Epithelial cell of prostate (primary cell): ENCODE measurements at regions not wholly inside any gene's neighbourhood (a gene's known extent, or its start where the extent isn't known, plus 50 kb on each side); places are given as distances from the start of the nearest gene placed in this dataset.

Experiments used
- DNase-seq: peaks from one replicate; pipeline ENCODE4 v3.0.0-alpha.2; 2011; ENCODE audit warnings: low read depth, low spot score
- H3K27ac ChIP-seq: fragments of 450-650 bp; 2 replicates; pipeline ENCODE4 v1.5.1; 2017; ENCODE audit warnings: mild to moderate bottlenecking

DNA sequence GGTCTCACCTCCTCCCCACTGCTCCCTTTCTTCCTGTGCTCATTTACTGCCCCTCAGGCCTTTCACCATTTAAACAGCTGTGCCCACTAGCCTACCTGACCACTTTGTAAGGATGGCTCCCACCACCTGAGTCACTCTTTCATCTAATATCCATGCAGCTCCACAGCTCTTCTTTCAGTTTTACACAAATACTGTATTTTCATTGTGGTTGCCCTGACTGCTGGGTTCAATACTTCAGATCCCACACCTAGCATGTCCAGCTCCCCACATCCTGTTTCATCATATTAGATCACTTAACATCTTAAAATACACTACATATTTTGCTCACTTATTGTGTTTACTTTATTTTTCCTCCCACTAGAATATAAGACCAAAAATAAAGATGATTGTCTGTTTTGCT lies 1110.6 kb downstream of the TSN start:
- no peak overlapping the region for H3K27ac ChIP-seq
- DNase-seq = no peak

DNA sequence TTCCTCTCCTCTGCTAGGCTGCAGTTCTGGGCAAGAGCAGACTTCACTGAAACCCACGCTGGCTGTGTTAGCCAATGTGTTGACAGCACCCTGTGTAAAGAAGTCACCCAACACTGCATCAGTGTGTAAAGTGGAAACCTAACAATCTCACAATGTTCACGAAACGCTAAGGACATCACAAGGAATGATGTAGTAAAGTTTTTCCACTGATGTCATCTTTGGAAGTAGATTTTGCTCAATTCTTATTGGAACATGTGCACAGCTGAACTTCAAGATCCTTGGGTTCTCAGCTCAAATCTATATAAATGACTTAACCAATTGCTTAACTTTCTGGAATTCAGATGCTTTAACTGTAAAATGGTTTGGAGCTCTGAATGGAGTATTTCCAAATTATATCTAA lies 1112.5 kb downstream of the TSN start:
- no peak for DNase-seq

DNA sequence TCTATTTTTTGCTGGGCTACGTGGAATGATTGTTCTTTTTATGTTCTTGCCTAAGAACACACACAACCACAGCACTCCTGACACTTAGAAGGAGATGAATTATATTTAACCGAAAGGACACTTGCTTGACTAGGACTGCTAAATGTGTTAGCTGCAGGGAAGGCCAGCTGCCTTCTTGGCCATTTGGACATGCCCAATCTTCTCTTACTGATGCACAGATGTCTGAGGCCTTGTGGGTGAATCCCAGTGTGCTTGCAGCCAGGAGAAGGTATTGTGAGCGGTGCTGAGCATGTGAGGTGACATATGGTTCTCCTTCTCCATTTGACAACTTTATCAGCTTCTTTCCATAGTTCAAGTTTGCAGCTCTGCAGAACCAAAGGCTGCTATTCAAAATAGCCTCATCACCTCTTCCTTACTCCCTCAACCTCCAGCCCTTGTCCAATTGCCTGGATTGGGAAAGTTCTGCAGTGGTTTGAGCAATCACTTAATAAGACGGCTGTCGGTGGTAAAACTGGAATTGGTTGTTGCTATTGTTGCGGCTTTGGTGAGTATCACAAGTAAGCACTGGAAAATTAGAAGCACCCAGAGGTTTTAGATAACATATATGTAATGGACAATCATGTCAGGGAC lies 1113.3 kb downstream of the TSN start:
- no peak overlapping the region for H3K27ac ChIP-seq
- no peak for DNase-seq

More for the DNA sequence above, 1112.5 kb downstream of the TSN start:
- H3K27ac ChIP-seq = no peak overlapping the region

DNA sequence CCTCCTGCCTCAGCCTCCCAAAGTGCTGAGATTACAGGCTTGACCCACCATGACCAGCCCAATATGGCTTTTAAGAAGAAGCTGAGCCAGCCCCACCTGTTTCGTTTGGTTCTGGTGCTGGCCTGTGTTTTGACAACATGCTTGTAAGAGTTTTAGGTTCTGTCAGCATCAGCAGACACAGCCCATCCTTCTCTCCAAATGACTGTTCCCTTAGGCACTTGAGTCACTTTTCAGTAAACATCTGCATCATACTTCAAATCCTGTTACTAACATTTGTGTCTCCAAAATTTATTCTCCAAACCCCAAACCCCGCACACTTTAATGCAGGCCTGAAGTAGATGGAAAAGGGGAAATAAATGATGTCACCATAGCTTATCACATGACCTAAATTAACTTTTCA lies 1118.5 kb downstream of the TSN start:
- no peak overlapping the region for H3K27ac ChIP-seq
- no peak for DNase-seq

DNA sequence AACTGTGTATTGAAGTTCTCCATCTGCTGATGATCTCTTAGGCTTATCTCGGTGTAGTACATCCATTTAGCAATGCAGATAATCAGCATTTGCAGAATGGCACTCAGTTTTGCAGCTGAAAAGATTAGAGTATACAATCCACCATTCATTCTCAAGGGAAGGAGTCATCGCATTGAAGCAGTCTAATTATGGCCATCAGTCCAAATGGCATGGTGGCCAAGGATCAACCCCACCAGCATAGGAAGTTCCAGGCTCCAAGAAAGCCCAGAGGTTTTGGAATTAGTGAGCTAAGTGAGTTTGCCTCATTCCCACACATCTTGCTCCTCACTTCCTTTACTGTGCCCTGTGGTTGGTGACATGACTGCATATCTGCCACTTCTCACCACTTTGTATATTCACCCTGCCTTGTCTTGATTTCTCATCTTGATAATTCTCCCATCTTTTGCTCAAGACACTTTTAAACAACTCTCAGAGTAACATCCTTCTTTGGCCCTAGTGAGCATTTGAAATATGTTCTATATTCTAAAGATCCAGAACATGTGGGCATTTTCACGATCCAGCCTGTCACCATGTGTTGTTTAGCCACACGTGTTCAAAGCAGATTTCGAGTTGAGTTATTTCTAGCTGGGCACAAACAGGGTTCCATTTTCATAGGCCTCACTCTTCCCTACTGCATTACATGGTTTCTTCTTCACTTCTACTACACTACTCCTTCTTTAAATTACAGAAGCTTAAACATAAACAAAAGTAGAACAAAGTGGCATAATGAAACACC lies 1119.8 kb downstream of the TSN start:
- H3K27ac ChIP-seq = no peak overlapping the region
- DNase-seq = no peak

DNA sequence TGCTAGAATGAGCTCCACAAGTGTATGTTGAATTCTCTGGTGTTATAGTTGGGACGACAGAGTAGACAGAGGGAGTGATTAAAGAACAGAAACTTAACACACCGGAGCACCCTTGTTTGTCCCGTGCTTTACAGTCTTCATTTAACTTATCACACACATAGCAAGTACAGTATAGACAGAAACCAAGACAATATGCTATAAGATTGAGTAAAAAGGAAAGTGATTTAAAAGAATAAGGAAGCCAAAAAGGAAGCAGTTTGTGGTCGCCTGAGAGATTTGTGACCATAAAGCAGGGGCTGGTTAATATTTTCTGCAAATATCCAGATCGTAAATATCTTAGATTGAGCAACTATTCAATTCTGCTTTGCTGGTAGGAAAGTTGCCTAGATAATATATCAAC lies 1128.4 kb downstream of the TSN start:
- no peak overlapping the region for H3K27ac ChIP-seq
- no peak for DNase-seq

DNA sequence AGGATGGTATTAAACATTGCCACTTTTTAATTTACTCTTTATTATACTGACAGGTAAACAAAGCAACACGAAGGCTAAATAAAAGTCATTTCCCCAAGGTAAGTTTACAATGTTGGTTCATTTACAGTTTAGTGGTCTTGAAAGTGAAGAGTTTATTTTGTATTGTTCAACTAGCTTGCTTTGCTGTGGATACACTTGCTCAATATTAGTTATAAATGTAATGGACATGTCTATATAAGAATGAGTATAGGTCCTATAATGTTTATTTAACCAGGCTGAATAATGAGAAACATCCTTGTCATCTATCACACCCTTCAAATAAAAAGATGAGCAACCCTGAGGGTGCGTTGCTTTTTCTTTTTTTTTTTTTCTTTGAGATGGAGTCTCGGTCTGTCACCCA lies 1129.4 kb downstream of the TSN start:
- H3K27ac ChIP-seq = no peak overlapping the region

DNA sequence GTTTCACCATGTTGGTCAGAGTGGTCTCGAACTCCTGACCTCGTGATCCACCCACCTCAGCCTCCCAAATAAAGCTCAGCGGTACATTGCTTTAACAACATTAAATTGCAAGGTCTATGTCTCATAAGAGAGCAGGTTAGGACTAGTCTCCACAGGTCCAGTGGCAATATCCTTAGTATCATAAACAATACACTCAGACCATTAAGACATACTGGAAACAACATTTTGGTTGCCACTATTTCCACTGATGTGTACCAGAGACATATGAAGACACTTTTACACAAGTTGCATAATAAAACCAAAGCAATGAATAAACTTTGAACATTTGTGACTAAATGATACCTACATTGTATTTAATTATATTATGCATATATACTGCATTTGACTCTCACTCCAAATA lies 1130.0 kb downstream of the TSN start:
- no peak for DNase-seq

More for the DNA sequence above, 1129.4 kb downstream of the TSN start:
- DNase-seq = no peak

DNA sequence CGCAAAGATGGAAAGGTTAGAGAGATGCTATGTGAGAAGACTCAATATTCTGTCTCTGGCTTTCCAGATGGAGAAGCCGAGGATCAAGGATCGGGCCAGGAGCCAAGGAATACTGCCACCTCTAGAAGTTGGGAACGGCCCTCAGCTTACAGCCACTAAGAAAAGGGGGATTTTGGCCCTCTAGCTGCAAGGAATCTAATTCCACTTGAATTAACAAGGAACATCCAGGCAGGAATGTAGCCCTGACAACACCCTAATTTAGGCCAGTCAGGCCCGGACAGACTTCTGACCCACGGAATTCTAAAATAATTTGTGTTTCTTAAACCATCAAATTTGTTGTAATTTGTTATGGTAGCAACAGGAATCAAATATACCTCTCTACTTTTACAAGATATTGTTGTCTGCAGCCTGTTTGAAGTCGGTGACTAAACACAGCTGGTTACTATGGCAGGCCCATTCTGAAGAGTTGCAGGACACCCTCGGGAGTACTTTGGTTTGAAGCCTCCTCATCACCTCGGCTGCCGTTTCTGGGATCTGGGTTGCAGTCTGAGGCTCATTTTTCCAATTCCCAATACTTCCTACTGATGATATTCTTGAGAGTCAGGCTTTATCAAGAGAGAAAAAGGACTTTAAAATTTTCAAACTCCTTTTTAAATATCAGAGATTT lies 1131.2 kb downstream of the TSN start:
- no peak for DNase-seq
- H3K27ac ChIP-seq = no peak overlapping the region

More for the DNA sequence above, 1130.0 kb downstream of the TSN start:
- no peak overlapping the region for H3K27ac ChIP-seq

DNA sequence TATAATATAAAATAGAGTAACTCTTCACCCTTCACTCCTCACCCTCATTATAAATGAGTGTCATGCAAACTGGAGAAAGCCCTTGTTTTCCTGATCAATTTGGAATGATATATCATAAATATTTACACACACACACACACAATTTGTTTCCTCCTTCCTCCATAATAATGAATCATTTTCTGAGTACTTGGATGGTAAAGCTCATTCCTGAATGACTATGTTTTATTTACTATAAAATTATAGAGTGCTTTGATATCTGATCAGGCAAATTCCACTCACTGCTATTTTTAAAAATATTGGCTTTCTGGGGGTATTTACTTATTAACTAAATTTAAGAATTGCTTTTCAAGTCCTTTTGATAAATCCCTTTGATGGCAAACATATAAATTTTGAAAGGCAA lies 1125.5 kb upstream of the CNTNAP5 start:
- H3K27ac ChIP-seq = no peak overlapping the region
- no peak for DNase-seq

DNA sequence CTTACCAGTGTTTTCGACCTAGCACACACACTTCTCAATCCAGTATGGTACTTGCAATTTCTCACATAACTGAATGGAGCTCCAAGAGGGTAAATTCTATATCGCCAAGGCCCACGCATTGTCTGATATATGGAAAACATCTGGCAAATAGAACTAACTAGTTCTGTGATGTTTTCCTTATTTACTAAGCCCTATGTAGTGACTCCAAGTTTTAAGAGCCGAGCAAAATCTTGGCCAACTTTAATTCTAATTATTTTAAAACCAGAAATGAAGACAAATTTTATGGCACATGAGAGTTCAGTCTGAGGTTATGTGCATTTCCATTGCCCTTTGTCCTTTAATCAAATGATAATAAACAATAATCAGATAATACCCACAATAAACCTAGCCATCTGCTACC lies 1119.7 kb upstream of the CNTNAP5 start:
- no peak for DNase-seq
- H3K27ac ChIP-seq = no peak overlapping the region

DNA sequence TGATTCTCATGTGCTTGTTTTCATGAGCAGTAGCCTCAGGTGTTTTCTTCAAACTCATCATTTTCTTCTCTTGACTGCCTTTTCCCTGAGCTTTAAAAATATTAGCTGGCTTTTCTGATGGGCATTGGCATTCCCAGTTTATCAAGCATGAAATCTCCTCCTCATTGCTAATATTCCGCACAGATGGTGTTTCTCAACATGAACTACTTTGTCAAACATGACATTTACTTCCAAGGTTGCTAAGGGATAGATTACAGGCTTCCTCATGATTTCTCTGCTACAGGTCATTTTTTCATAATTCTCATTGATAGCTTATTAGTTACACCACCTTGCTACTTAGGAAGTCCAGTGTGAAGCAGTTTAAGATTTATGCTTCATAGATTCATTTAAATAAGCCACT lies 1116.9 kb upstream of the CNTNAP5 start:
- H3K27ac ChIP-seq = no peak overlapping the region
- DNase-seq = no peak

DNA sequence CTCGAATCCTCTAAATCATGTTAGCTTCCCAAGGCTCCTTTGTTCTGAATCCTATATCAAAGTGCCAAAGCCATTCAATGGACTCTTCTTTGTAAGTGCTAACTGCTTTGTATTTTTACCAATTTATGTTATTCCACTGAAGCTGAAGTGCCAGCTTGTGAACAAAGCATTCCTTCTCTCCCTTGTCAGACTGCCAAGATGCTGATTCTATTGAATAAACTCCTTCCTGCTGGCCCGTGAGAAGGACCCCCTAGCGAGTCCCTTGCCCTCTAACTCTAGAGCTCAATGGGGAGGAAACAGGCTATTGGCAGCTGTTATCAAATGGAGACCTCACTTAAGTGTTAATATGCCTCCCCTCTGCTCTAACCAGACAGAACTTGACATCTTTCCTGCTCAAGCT lies 1097.9 kb upstream of the CNTNAP5 start:
- H3K27ac ChIP-seq = no peak overlapping the region
- DNase-seq = no peak

DNA sequence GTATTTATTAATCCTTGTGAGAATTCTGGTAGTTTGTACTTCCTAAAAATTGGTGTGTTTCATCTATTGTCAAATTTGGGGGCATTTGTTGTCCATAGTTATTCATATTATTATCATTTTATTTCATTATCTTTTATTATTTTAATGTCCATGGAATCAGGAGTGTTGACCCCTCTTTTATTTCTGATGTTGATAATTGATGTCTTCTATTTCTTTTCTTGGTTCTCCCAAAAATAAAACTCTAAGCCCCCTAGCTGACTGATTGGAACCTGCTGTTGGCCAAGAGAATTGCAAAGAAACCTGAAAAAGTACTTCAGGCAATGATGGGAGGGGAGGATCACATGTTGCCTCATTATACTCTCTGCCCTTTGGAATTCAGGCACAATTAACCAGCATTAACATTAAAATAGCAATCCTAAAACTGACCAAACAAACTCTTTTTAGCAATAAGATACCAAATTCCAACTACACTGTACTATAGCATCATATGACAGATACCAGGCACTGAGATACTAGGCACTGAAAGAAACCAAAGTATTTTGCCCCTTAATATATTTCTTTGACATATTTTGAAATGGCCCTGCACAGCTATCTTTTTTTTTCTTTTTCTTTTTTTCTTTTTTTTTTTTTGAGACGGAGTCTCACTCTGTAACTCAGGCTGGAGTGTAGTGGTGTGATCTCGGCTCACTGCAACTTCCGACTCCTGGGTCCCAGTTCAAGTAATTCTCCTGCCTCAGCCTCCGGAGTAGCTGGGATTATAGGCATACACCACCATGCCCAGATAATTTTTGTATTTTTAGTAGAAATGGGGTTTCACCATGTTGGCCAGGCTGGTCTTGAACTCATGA lies 1097.2 kb upstream of the CNTNAP5 start:
- no peak for DNase-seq
- H3K27ac ChIP-seq = no peak overlapping the region

DNA sequence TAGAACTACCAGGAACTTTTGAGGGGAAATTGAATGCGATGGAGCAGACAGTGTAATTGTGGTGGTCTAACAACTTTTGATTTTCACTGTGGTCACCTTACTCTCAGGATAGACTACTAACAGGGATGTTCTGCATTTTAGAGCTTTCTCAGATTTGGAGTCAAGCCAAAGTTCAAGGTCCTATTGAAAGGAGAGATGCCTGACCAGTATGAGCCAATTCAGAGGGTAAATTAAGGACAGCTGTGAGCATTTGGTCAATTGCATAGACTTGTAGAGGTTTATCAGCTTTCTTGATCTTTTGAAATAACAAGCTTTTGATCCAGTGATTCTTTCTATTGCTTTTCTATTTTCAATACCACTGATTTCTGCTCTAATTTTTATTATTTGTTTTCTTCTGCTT lies 1095.7 kb upstream of the CNTNAP5 start:
- no peak overlapping the region for H3K27ac ChIP-seq
- no peak for DNase-seq

DNA sequence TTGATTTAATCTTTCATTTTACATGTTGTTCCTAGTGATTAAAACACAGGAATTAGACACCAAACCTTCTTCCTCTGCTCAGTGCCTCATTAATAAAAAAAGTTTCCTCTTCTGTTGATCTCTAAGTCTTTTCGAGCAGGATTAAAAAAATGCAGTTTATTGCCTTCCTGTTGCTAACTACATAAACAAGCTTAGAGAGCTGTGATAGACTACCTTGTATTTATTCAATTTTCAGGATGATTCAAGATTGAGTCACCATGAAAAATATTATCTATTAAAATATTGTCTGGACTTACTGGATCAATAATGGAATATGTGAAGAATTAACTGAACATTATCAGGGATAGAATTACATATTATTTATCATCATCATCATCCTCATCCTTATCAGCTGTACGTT lies 1089.6 kb upstream of the CNTNAP5 start:
- no peak for DNase-seq
- H3K27ac ChIP-seq = no peak overlapping the region

DNA sequence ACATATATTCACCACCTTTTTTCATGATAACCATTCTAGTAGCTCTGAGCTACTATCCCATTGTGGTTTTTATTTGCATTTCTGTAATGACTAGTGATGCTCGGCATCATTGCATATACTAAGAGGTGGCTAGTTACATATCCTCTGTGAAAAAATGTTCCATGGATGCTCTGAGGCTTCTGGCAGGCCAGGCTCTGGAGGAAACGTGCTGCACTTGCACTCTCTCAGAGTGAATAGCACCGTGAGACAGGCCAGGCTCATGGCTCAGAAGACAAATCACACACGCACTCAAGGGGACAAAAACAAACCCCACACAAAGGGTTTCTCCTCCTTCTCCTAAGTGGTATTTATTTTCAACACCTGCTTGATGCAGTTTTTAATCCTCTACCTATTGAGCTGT lies 1085.3 kb upstream of the CNTNAP5 start:
- DNase-seq = no peak
- H3K27ac ChIP-seq = no peak overlapping the region

DNA sequence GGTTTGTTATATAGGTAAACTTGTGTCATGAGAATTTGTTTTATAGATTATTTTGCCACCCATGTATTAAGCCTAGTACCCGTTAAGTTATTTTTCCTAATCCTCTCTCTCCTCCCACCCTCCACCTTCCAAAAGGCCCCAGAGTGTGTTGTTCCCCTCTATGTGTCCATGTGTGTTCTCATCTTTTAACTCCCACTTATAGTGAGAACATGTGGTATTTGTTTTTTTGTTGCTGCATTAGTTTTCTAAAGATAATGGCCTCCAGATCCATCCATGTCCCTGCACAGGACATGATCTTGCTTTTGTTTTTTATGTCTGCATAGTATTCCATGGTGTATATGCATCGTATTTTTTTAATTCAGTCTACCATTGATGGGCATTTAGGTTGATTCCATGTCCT lies 1075.6 kb upstream of the CNTNAP5 start:
- no peak for DNase-seq
- H3K27ac ChIP-seq = no peak overlapping the region

DNA sequence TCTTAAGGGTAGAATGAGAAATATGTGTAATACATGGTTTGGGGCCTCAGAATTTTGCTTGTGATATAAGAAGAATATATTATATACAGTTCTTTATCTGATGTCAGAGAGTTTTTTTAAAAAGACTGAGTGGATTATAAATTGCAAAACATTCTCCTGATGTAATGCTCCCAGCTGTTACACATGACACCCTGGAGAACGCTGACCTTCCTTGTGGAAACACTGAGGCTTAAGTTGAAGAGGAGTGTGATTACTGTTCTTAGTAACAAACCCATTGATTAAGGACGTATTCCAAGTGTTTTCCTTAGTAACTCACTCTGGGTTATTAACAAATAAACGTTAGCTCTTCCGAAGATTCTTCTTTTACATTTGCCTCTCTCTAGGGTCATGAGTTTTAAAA lies 1069.3 kb upstream of the CNTNAP5 start:
- DNase-seq = no peak

DNA sequence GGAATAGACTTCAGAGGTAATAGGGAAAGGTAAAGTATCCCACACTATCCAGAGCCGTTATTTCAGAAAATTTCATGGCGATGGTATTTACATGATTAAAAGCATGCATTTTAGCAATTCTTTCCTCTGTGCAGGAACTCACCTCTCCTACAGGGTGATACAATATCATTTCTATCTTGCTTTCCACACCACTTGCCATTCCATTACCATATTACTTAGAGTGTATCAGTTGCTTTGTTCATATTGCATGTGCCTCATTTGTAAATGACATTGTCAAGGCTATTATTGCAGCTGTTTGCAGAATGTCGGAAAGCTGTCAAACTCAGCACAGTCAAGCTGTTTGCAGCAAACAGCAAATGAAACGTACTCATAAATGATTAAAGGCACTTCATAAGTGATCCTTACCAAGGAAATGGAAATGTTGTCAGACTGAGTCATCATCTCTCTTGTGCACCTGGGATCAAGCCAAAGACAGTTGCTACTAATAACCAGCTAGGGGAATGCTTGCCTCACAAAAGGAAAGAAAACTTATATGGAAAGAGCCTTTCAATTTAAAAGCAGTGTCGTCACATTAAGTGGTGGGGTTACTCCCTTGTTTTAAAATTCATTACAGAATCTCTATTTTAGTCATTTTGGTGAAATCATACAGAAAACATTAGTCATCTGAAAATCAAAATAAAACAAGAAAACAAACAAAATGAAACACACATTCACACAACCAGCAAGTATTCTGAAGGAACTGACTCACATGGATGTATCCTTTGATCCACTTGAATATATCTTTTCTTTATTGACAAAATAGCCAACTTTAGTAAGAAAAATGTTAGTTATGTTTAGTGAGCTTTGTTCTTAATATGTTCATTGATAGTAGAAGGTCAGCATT lies 1064.1 kb upstream of the CNTNAP5 start:
- DNase-seq = peak; percentile 26
- no peak overlapping the region for H3K27ac ChIP-seq

More for the DNA sequence above, 1069.3 kb upstream of the CNTNAP5 start:
- no peak overlapping the region for H3K27ac ChIP-seq
